ENCODE measurements at regions not wholly inside any gene's neighbourhood (a gene's known extent, or its start where the extent isn't known, plus 50 kb on each side); places are given as distances from the start of the nearest gene placed in this dataset.

DNA sequence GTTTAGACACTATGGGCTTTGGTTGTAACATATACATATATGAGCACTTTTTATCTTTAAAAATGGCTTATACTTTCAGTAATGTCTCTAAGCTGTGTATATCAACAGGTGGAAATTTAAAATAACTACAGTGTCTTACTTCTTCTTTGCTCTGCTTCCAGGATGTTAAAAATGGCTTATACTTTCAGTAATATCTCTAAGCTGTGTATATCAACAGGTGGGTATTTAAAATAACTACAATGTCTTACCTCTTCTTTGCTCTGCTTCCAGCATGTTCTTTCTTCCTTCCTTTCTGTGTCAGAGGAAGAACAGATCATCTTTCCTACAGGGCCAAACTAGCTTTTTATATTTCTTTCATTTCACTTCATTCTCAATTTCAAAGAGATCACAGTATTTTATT lies 689.6 kb downstream of the EPHA4 start:
- TF ChIP-seq, protein P1, sequence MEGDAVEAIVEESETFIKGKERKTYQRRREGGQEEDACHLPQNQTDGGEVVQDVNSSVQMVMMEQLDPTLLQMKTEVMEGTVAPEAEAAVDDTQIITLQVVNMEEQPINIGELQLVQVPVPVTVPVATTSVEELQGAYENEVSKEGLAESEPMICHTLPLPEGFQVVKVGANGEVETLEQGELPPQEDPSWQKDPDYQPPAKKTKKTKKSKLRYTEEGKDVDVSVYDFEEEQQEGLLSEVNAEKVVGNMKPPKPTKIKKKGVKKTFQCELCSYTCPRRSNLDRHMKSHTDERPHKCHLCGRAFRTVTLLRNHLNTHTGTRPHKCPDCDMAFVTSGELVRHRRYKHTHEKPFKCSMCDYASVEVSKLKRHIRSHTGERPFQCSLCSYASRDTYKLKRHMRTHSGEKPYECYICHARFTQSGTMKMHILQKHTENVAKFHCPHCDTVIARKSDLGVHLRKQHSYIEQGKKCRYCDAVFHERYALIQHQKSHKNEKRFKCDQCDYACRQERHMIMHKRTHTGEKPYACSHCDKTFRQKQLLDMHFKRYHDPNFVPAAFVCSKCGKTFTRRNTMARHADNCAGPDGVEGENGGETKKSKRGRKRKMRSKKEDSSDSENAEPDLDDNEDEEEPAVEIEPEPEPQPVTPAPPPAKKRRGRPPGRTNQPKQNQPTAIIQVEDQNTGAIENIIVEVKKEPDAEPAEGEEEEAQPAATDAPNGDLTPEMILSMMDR (IDR thresholded peaks at IDR 0.05; ENCODE audit: unreplicated experiment) = no peak
- H3K27me3 Mint-ChIP-seq = no peaks in the 10 kb centered on the region
- DNase-seq (ENCODE audit: low spot score, unreplicated experiment) = no peak
- no peak overlapping the region for H3K4me3 Mint-ChIP-seq (ENCODE audit: low read depth)
- H3K36me3 Mint-ChIP-seq (ENCODE audit: insufficient read depth) = no peaks in the 10 kb centered on the region
- H3K9me3 Mint-ChIP-seq (ENCODE audit: low read depth) = no peaks in the 10 kb centered on the region
- H3K27ac Mint-ChIP-seq = no peak overlapping the region
- peaks cover 11% of the 10 kb centered on the region for H3K4me1 Mint-ChIP-seq (ENCODE audit: low read depth)

DNA sequence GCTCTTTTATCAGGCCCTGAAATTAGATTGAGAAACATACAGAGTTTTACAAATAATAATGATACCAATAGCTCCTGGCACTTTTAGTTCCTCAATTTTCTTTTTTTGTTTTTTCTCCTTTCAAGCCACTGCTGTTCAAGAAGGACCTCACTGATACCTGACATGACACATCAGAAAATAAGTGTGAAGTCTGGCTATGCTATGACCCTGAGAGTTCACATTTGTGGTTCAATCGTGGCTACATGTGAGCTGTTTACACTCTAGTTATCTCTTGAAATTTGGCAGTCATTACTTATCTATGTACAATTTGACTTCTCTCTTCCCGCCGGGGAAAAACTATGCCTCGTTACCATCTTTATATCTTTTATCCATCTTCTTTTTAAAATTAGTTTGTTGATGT lies 686.5 kb downstream of the EPHA4 start:
- Mint-ChIP-seq H3K27me3 (no peaks in the 10 kb centered on the region), H3K27ac (no peak overlapping the region), H3K4me1 (ENCODE audit: low read depth) (peaks cover 13% of the 10 kb centered on the region), H3K9me3 (ENCODE audit: low read depth) (no peaks in the 10 kb centered on the region), H3K4me3 (ENCODE audit: low read depth) (no peak overlapping the region), H3K36me3 (ENCODE audit: insufficient read depth) (no peaks in the 10 kb centered on the region)
- TF ChIP-seq, protein P1 (IDR thresholded peaks at IDR 0.05; ENCODE audit: unreplicated experiment) = no peak
- no peak for DNase-seq (ENCODE audit: low spot score, unreplicated experiment)

DNA sequence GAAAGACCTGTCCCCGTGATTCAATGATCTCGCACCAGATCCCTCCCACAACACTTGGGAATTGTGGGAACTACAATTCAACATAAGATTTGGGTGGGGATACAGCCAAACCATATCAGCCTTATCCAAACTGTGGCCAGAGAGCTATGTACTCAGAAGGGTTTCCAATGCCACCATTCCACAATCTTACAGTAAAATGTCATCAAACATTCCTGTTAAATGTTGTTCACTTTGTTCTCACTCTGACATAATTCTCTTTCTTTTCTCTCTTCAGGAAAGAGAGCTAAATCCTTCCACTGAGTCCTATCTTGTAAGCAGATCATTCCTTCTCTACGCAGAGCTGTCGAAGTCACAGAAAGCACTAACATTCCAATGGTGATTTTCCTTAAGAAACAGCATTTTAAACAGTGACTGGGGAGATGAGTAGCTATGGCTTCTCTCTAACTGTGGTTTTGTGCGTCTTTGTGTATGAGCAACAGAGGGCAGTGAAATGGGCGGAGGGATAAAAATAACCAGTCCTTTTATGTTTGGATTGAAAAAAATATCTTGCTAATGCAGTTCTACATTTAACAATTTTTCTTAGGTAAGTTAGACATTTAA lies 684.7 kb downstream of the EPHA4 start:
- H3K4me3 Mint-ChIP-seq (ENCODE audit: low read depth) = no peak overlapping the region
- DNase-seq (ENCODE audit: low spot score, unreplicated experiment) = no peak
- no peaks in the 10 kb centered on the region for H3K27me3 Mint-ChIP-seq
- H3K9me3 Mint-ChIP-seq (ENCODE audit: low read depth) = no peaks in the 10 kb centered on the region
- TF ChIP-seq, protein P1 (IDR thresholded peaks at IDR 0.05; ENCODE audit: unreplicated experiment) = no peak
- H3K4me1 Mint-ChIP-seq (ENCODE audit: low read depth) = peaks cover 13% of the 10 kb centered on the region
- no peaks in the 10 kb centered on the region for H3K36me3 Mint-ChIP-seq (ENCODE audit: insufficient read depth)
- H3K27ac Mint-ChIP-seq = no peak overlapping the region

DNA sequence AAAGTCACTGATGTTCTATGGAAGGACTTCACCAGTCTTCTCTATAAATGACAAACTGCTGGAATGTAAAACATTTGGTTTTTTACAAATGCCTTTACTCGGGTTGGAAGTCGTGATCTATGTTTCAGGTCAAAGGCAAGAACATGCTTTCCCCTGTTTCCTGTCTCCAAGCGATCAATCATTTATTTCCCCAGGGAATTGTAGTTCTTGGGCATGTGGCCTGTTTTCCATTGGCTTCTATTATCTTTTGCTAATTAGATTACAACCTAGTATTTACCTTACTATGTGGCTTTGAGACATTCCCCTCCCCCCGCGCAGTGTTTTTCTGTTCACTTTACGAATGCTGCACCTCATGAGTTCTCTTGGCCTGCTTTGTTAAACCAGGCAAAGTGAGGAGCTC lies 684.2 kb downstream of the EPHA4 start:
- Mint-ChIP-seq H3K4me3 (ENCODE audit: low read depth) (no peak overlapping the region), H3K9me3 (ENCODE audit: low read depth) (no peaks in the 10 kb centered on the region), H3K4me1 (ENCODE audit: low read depth) (peaks cover 13% of the 10 kb centered on the region), H3K36me3 (ENCODE audit: insufficient read depth) (no peaks in the 10 kb centered on the region), H3K27ac (no peak overlapping the region), H3K27me3 (no peaks in the 10 kb centered on the region)
- TF ChIP-seq, protein P1 (IDR thresholded peaks at IDR 0.05; ENCODE audit: unreplicated experiment) = no peak
- DNase-seq (ENCODE audit: low spot score, unreplicated experiment) = no peak

DNA sequence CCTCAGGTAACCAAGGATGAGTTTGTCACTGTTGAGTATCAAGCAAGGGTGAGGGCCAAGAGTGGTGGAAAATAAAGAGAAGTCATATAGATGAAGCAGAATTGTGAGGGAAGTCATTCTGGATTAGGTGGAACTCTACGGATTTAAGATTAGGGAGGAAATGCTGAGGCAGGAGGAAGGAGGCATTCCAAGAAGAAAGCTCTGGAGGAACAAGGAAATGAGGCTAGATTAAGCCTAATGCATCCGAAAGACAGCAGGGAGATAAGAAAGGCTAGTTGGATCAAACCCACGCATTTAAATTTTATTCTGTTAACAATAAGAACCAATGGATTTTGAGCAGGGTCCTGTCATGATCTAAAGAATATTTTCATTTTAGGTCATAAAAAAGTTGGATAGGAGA lies 681.2 kb downstream of the EPHA4 start:
- peaks cover 11% of the 10 kb centered on the region for H3K4me1 Mint-ChIP-seq (ENCODE audit: low read depth)
- TF ChIP-seq, protein P1 (IDR thresholded peaks at IDR 0.05; ENCODE audit: unreplicated experiment) = no peak
- H3K36me3 Mint-ChIP-seq (ENCODE audit: insufficient read depth) = no peaks in the 10 kb centered on the region
- H3K27me3 Mint-ChIP-seq = no peaks in the 10 kb centered on the region
- H3K9me3 Mint-ChIP-seq (ENCODE audit: low read depth) = no peaks in the 10 kb centered on the region
- DNase-seq (ENCODE audit: low spot score, unreplicated experiment) = no peak
- H3K4me3 Mint-ChIP-seq (ENCODE audit: low read depth) = no peak overlapping the region
- H3K27ac Mint-ChIP-seq = no peak overlapping the region
